Nephron (organoid): ENCODE measurements at regions not wholly inside any gene's neighbourhood (a gene's known extent, or its start where the extent isn't known, plus 50 kb on each side); places are given as distances from the start of the nearest gene placed in this dataset.

Source experiments
- H3K27ac Mint-ChIP-seq, 3 experiments: 2 replicates each; pipeline ENCODE4 v1.8.0; 2020; ENCODE audit warnings: mixed read lengths in 3 of 3, mild to moderate bottlenecking in 2 of 3, moderate library complexity in 1 of 3
- H3K27me3 Mint-ChIP-seq: 2 replicates; pipeline ENCODE4 v1.8.0; 2021; ENCODE audit warnings: low read depth, mild to moderate bottlenecking, moderate library complexity, mixed read lengths
- H3K36me3 Mint-ChIP-seq: 2 replicates; pipeline ENCODE4 v1.8.0; 2020; ENCODE audit warnings: low read depth, mixed read lengths
- H3K4me1 Mint-ChIP-seq: 2 replicates; pipeline ENCODE4 v1.8.0; 2020; ENCODE audit warnings: mixed read lengths
- H3K4me3 Mint-ChIP-seq, 3 experiments: 2 replicates each; pipeline ENCODE4 v1.8.0; 2020; ENCODE audit warnings: mild to moderate bottlenecking in 3 of 3, mixed read lengths in 3 of 3, moderate library complexity in 2 of 3
- H3K9me3 Mint-ChIP-seq: 2 replicates; pipeline ENCODE4 v1.8.0; 2020; ENCODE audit warnings: mixed read lengths
- TF ChIP-seq, protein P1 (sequence below), 3 experiments: fragments of 200-600 bp; sonication (generic); IDR thresholded peaks; one replicate each; pipeline ENCODE4 v1.5.0; 2021; ENCODE audit warnings: antibody characterized with exemption in 3 of 3; ENCODE audit not compliant: unreplicated experiment in 3 of 3

DNA sequence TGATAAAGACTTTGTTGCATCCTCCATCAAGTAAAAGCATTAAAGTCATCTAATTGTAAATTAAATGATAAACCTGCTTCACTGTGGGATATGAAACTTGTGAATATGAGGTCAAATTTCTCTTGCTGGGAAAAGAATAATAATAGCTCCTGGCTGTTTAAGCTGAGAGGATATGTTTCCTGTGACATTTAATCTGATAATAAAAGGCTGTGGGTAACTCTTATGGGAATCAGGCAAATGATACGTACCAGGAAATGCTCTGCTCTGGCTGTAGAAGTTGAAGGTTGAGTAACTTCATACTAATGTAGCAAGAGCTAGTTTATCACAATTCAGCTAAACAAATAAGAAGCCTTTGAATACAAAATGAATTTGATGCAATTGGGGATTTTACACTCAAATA is 574.6 kb downstream of the RAPGEF2 start:
- Mint-ChIP-seq H3K9me3 (peaks cover 11% of the 10 kb centered on the region), H3K4me1 (peaks cover 11% of the 10 kb centered on the region), H3K4me3 (no peak overlapping the region), H3K27ac (peak overlapping the region in 2 of 3 experiments; percentile 8 to 11), H3K27me3 (no peaks in the 10 kb centered on the region), H3K36me3 (no peaks in the 10 kb centered on the region)
- TF ChIP-seq, protein P1, sequence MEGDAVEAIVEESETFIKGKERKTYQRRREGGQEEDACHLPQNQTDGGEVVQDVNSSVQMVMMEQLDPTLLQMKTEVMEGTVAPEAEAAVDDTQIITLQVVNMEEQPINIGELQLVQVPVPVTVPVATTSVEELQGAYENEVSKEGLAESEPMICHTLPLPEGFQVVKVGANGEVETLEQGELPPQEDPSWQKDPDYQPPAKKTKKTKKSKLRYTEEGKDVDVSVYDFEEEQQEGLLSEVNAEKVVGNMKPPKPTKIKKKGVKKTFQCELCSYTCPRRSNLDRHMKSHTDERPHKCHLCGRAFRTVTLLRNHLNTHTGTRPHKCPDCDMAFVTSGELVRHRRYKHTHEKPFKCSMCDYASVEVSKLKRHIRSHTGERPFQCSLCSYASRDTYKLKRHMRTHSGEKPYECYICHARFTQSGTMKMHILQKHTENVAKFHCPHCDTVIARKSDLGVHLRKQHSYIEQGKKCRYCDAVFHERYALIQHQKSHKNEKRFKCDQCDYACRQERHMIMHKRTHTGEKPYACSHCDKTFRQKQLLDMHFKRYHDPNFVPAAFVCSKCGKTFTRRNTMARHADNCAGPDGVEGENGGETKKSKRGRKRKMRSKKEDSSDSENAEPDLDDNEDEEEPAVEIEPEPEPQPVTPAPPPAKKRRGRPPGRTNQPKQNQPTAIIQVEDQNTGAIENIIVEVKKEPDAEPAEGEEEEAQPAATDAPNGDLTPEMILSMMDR (IDR thresholded peaks at IDR 0.05; ENCODE audit: unreplicated experiment in 3 of 3): no peak

DNA sequence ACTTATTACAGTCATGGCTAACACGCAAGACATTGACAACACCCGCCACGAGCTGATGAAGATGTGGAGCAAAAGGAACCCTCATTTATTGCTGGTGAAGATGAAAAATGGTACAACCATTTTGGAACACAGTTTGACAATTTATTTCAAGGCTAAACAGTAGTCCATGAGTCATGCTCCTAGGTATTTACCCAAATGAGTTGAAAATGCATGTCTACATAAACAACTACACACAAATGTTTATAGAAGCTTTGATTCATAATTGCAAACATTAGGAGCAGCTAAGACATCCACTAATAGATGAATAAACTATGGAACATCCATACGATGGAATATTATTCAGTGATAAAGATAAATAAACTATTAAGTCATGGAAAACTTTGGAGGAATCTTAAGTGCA is 580.1 kb downstream of the RAPGEF2 start:
- Mint-ChIP-seq H3K4me1 (peaks cover 25% of the 10 kb centered on the region), H3K27me3 (no peaks in the 10 kb centered on the region), H3K36me3 (no peaks in the 10 kb centered on the region), H3K27ac (no peak overlapping the region), H3K9me3 (peaks cover 16% of the 10 kb centered on the region), H3K4me3 (no peak overlapping the region)
- TF ChIP-seq, protein P1 (IDR thresholded peaks at IDR 0.05; ENCODE audit: unreplicated experiment in 3 of 3): no peak

DNA sequence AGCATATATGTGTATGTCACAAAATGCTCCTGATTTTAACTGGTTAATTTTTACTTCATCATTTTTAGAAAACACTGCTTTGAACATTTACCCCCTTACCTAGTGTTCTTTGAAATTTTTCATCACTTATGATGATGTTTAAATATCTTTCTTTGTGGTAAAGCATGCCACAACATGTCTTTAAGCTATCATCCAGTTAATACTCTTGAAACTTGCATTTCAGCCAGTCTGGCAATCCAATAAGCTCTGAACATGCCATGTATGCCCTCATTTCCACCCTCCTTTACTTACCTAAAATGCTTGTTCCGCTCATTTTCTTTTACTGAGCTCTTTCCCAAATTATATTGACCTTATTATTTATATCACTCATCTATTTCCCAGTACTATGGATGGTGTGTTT is 581.2 kb downstream of the RAPGEF2 start:
- Mint-ChIP-seq H3K4me1 (peaks cover 23% of the 10 kb centered on the region), H3K4me3 (no peak overlapping the region), H3K9me3 (peaks cover 22% of the 10 kb centered on the region), H3K27me3 (no peaks in the 10 kb centered on the region), H3K36me3 (no peaks in the 10 kb centered on the region), H3K27ac (no peak overlapping the region)
- TF ChIP-seq, protein P1 (IDR thresholded peaks at IDR 0.05; ENCODE audit: unreplicated experiment in 3 of 3): no peak

DNA sequence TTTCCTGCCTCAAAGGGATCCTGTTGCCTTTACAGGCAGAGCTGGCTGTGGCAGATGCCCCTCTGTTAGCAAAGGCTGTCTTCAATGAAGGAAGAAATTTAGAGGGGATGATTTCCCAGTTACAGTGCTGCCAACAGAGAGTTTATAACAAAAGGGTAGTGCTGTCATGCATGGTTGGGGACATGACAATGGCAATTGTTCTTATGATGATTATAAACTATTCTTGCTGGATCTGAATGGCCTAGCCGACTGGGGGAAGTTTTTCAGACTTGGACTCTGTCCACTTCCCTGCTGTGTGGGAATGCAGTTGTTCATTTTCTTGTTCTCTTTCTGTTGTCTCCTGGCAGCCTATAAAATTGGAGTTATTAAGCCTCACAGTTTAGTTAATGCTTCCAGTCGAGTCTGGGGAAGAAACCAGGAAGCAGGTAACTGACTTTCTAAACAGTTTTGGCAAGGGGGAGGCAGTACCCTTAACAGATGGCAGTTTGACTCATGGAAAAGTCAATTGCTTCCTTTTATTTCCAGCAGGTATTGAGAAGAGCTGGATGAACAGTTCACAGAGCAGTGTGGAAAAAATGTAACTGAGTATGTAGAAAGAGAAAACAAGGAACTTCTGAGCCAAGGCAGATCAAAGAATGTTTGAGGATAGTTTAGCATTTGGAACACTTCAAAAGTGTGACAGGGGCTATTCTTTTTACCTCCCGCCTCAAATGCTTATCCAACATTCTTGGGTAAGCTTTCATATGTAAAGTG is 582.6 kb downstream of the RAPGEF2 start:
- no peaks in the 10 kb centered on the region for H3K27me3 Mint-ChIP-seq
- TF ChIP-seq, protein P1 (IDR thresholded peaks at IDR 0.05; ENCODE audit: unreplicated experiment in 3 of 3): no peak
- H3K27ac Mint-ChIP-seq: peak overlapping the region; percentile 83 to 88 (median 85)
- H3K9me3 Mint-ChIP-seq: peaks cover 28% of the 10 kb centered on the region
- peak overlapping the region in 1 of 3 experiments; percentile 8 for H3K4me3 Mint-ChIP-seq
- peaks cover 23% of the 10 kb centered on the region for H3K4me1 Mint-ChIP-seq
- peaks cover 4% of the 10 kb centered on the region for H3K36me3 Mint-ChIP-seq

DNA sequence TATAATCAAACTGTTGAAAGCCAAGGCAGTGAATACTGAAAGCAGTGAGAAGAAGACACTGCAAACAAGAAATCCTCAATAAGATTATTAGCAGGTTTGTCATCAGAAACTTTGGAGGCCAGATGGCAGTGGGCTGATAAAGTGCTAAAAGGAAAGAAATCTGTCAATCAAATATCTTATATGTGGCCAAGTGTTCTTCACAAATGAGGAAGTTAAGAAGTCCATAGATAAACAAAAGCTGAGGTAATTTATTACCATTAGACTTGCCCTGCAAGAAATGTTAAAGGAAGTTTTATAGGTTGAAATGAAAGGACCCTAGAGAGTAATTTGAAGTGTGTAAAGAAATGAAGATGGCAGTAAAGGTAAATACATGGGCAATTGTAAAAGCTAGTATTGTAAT is 586.6 kb downstream of the RAPGEF2 start:
- peaks cover 11% of the 10 kb centered on the region for H3K36me3 Mint-ChIP-seq
- H3K27me3 Mint-ChIP-seq: no peaks in the 10 kb centered on the region
- TF ChIP-seq, protein P1 (IDR thresholded peaks at IDR 0.05; ENCODE audit: unreplicated experiment in 3 of 3): no peak
- peaks cover 36% of the 10 kb centered on the region for H3K9me3 Mint-ChIP-seq
- no peak overlapping the region for H3K4me3 Mint-ChIP-seq
- no peak overlapping the region for H3K27ac Mint-ChIP-seq
- H3K4me1 Mint-ChIP-seq: peaks cover 23% of the 10 kb centered on the region
